ENCODE measurements at regions not wholly inside any gene's neighbourhood (a gene's known extent, or its start where the extent isn't known, plus 50 kb on each side); places are given as distances from the start of the nearest gene placed in this dataset.

DNA sequence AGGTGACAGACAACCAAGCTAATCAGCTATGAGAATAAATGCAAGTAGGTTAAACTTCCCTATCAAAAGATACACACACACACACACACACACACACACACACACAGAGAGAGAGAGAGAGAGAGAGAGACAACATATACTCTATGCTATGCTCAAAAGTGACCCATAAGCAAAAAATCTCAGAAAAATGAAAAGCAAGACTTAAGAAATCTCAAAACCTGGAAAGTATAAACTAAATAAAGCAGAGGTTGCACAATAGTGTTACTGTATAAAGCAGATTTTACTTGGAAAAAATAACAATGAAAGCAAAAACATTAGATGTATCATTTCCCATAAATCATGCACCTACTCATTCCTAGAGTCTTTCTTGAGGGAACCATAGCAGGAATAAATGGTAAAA, 221.5 kb downstream of the INHBA start:
- TF ChIP-seq, protein P1, sequence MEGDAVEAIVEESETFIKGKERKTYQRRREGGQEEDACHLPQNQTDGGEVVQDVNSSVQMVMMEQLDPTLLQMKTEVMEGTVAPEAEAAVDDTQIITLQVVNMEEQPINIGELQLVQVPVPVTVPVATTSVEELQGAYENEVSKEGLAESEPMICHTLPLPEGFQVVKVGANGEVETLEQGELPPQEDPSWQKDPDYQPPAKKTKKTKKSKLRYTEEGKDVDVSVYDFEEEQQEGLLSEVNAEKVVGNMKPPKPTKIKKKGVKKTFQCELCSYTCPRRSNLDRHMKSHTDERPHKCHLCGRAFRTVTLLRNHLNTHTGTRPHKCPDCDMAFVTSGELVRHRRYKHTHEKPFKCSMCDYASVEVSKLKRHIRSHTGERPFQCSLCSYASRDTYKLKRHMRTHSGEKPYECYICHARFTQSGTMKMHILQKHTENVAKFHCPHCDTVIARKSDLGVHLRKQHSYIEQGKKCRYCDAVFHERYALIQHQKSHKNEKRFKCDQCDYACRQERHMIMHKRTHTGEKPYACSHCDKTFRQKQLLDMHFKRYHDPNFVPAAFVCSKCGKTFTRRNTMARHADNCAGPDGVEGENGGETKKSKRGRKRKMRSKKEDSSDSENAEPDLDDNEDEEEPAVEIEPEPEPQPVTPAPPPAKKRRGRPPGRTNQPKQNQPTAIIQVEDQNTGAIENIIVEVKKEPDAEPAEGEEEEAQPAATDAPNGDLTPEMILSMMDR (IDR thresholded peaks at IDR 0.05): no peak
- TF ChIP-seq POLR2AphosphoS5 (IDR thresholded peaks at IDR 0.05): no peak
